Neural progenitor cell (in vitro differentiated cells): ENCODE measurements at regions not wholly inside any gene's neighbourhood (a gene's known extent, or its start where the extent isn't known, plus 50 kb on each side); places are given as distances from the start of the nearest gene placed in this dataset.

Experiments
- CTCF ChIP-seq: fragments of 200-600 bp; sonication (generic); IDR thresholded peaks from 2 replicates; pipeline ENCODE4 v1.5.1; 2017; ENCODE audit warnings: antibody characterized with exemption, mild to moderate bottlenecking
- EZH2 ChIP-seq: fragments of 200-600 bp; sonication (generic); IDR thresholded peaks from 2 replicates; pipeline ENCODE4 v1.6.1; 2017; ENCODE audit warnings: antibody characterized with exemption, mild to moderate bottlenecking, moderate library complexity
- EZH2phosphoT487 ChIP-seq: fragments of 200-600 bp; sonication (generic); IDR thresholded peaks from 2 replicates; pipeline ENCODE4 v1.6.1; 2017; ENCODE audit warnings: antibody characterized with exemption

DNA sequence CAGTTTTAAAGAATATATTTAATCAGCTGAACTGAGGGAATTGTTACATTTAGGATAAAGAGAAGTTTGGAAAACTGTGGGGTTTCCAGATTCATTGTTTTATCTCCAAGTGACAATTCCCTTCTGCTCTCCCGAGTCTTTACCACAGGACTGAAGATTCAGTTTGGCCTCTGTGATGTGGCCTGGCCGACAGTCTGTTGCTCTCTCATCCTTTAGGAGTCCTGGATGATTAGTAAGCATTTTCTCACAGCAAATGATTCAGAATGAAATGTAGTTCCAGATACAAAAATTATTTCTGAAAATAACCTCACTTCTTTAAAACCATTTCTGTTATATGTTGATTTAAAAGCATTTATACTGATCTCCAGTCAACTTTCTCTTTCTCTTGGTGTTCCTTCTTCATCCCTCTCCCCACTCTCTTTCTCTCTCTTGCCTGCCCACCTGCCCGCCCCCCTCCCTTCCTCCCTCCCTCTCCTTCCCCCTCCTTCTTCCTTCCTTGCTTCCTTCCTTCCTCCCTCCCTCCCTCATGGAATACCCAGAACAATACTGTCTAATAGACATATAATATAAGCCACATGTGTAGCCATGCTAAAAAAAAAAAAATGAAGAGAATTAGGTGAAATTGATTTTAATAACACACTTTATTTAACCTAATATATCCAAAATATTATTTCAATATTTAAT lies 254.9 kb downstream of the PRL start:
- TF ChIP-seq CTCF: no peak
- TF ChIP-seq EZH2: no peak
- no peak for TF ChIP-seq EZH2phosphoT487
